NCI-H187 treated with DMSO at 0.1 percent for 48 hours (cell line): ENCODE measurements at regions not wholly inside any gene's neighbourhood (a gene's known extent, or its start where the extent isn't known, plus 50 kb on each side); places are given as distances from the start of the nearest gene placed in this dataset.
"Not testable (repeated sequence)": the region's sequence is repeated elsewhere in the genome, so short reads cannot be mapped to it uniquely, and the experiment has no call there.

Experiments
- DNase-seq: peaks from one replicate; lab custom pipeline; 2025; lab: John Stamatoyannopoulos, UW

DNA sequence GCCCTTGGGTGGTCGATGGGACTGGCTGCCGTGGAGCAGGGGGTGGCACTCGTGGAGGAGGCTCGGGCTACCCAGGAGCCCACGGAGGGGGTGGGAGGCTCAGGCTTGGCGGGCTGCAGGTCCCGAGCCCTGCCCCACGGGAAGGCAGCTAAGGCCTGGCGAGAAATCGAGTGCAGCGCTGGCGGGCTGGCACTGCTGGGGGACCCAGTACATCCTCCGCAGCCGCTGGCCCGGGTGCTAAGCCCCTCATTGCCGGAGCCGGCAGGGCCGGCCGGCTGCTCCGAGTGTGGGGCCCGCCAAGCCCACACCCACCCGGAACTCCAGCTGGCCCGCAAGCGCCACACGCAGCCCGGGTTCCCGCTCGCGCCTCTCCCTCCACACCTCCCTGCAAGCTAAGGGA is 435.6 kb downstream of the RWDD3 start:
- not testable (repeated sequence) for DNase-seq

DNA sequence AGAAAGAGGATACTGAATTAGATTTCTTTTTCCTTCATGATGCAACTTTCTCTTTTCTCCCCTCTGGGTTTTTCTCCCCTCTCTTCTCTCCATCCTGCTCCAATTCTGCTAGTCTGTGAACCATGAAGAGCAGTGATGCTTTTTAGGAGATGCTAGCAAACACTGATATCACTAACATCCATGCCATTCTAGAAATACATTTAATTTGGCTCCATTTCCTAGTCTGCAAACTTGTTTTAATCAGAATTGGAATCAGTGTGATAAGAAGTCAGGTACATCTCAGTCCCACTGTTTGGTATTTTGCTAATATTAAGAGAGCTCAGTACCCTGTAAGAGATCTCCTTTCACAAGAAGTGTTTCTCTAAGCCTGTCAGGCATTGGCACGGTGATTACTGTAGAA is 437.1 kb downstream of the RWDD3 start:
- no peak for DNase-seq

DNA sequence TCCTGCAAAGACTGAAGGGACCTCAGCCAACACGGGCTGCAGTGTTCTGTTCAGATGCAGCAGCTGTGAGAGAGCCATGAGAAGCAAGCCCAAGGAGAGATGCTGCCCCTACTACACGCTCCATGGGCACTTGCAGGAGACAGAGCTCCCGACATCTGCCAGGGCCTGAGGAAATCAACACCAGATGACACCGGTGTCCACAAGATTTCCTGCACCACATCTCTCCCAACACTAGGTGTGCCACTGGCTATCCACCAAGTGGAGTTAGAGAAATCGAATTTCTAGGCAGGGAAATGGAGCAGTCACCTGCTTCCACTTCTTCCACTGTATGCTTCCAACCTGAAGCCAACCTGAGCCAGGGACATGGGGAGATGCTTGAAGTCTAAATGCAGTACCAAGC is 445.3 kb downstream of the RWDD3 start:
- no peak for DNase-seq

DNA sequence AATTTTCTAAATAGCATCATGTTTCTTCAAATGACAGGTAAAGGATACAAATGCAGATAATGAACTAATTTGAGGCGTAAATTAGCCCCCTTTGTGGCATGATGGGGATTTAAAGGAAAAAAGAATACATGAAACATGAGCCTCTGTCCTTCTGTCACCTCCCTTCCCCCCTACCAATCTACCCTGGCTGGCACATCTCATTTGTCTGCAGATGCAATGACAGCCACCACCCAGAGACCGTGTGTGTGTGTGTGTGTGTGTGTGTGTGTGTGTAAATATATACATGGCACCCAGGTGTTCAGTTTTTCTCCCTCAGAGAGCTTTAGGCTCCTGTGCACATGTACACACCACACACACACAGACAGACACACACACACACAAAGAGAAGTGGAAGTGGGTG is 451.1 kb downstream of the RWDD3 start:
- no peak for DNase-seq

DNA sequence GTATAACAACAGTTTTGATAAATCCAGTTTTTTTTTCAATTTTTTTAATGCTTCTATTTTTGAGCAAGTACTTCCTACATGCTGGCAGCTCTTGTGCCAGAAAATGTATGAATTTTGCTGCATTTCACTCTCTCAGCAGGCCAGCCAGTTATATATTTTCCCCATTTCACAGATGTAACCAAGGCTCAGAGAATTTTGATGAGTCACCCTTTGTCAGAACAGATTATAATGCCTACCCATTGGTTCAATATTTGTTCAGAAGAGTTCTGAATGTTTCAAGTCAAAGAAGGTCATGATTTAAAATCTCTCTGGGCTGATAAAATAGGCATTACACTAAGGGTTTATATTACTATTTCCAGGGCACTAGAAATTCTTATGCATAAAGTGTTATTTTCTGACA is 452.2 kb downstream of the RWDD3 start:
- DNase-seq, result no peak

DNA sequence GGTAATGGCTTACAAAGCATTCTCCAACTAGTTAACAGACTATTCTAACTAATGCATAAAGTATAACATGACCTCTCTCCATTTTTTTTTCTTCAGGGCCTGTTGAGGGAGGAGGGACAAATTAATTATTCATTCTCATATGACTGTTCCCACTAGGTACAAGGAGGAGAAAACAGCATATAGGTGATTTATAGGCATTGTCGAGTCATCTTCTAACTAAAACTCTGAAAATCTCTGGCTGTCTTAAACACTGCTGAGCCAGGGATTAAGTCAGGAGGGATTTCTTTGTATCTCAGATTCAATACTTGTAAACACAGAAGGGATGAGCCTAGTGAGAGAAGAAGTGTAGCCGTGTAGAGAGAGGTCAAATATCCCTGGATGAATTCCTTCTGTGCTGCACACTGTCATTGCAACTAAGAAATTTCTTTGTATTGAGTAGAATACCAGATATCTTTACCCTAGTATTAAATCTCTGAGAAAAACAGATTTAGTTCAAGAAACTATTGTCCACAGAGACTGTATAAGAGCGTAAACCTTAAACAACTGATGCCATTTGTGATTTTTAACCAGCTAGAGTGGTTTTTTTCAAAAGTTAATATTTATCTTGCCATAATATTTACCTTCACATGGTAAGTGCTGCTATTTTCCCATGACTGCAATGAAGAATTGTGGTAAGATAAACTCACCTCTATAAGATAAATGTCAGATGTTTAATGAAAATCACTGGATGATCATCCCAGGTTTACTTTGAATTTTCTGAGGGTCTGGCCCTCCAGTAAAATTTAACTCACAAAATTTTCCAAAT is 465.3 kb downstream of the RWDD3 start:
- DNase-seq, result no peak

DNA sequence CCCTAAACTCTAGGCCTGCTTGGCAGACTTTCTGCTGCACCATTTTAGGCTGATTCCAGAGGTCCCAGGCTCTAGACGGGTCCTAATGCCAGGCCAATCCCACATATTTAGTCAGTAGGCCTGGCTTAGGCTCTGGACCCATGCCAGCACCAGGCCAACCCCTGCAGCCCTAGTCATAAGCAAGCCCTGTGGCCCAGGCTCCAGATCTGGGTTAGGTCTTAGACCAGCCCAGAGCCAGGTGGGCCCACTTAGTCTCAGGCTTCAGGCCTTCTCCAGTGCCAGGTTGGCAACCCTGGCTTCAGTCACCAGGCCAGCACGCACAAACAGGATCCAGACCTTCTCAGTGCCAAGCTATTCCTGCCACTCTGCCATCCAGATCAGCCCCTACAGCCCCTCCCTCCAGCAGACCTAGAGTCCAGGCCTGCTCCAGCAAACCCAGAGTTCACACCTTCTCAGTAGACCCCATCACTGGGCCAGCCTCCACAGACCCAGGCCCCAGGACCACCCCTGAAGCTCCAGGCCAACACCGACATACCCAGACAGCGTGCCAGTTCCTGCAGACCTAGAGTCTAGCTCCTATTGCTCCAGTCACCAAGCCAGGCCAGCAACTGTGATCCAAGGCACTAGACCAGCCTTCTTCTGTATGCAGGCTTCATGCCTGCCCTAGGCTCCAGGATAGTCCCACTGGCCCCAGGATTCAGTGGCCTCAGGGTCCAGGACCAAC is 467.6 kb downstream of the RWDD3 start:
- no peak for DNase-seq

DNA sequence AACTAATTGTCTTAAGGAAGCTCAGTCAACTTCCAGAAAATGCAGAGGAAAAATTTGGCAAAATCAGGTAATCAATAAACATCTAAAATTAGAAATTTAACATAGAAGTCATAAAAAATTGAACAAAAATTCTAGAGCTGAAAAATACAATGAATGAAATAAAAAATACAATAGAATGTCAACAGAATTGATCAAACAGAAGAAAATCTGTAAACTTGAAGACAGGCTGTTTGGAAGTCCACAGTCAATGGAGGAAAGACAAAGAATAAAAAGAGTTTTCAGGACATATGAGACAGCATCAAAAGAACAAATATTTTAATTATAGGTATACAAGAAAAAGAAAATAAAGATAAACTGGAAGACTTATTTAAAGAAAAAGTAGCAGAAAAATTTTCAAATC is 469.0 kb downstream of the RWDD3 start:
- DNase-seq, result no peak

DNA sequence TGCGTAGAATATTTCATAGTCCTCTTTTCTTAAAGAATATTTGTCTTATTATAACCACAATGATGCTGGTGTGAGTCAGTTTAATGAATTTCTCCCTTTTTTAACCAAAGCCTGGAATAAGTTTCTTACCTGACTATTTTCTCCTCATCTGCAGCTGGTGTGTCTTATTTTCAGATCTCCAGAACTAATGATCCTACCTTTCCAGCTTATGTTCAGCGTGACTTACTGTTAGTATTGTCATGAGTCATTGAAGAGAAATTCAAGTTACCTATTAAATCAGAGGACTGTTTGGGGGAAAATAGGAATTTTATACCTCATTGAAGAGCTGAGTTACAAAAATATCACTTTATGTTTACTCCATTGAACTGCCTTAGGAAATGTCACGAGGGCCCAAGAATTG is 482.1 kb downstream of the RWDD3 start:
- no peak for DNase-seq

DNA sequence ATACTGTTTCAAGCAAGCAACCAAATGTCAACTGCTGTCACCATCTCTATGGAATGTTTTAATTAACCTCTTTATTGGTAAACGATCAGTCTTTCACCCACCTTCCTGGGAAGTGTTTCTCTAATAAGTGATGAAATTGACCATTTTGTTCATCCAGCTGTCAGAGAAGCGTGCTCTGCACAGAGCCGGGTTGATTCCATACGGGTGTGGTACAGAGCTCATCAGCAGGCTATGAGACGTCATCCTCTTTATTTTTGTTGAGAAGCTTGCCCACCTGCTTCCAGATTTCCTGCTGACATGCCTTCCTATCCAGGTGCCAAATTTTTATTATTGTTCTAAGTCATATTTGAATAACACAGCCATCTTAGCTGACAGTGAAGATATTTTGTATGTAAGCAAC is 482.5 kb downstream of the RWDD3 start:
- no peak for DNase-seq

DNA sequence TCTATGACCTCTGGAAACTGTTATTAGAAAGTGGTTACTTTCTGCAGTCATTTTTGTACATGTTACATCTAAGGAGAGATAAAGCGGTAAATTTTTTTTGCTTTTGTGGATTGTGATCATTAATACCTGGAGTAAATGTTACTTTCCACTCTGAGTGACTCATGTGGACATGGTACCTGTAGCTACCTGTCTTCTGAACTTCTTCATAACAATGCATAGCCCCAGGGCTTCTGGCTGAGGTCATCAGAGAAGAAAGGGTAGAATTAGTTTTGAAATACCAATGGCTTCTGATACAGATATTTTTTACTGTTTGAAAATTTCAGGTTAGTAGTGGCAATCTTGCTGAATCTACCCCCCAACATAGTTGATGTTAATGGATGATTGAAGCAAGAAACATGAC is 489.3 kb downstream of the RWDD3 start:
- no peak for DNase-seq

DNA sequence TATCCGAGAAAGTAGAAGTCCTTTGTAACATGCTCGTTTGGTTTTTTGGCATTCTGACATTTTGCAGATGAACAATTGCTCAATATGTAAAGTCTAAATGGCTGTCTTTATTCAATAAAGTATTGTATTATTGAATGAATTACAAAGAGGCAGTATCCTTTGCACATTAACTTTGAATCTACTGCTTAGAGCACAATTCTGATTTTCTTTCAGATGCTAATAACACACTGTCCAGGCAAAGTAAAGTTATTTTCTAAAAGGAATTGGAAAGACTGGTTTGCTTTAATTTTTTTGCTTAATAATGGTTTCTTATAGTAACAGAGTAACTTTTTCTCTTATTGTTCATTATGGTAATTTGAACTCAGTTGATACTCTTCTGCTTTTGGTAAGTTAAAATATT is 494.8 kb downstream of the RWDD3 start:
- DNase-seq, result no peak

DNA sequence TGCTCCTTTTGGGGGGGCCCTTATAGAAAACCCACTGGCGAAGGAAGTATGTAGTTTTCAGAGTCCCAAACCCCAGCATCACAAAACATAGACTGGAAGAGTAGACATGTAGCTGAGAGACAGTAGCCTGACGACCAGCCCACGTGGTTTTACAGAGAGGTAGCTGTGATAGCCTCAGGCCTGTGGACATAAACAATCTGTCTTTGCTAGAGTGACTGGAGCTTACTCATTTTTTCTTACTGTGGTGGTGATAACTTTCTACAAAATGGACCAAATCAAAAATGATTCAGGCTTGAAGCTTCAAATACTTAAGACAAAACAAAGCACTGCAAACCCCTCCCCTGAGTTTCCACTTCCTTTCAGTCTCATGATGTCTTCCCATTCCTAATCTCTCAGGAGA is 497.0 kb downstream of the RWDD3 start:
- DNase-seq, result no peak

DNA sequence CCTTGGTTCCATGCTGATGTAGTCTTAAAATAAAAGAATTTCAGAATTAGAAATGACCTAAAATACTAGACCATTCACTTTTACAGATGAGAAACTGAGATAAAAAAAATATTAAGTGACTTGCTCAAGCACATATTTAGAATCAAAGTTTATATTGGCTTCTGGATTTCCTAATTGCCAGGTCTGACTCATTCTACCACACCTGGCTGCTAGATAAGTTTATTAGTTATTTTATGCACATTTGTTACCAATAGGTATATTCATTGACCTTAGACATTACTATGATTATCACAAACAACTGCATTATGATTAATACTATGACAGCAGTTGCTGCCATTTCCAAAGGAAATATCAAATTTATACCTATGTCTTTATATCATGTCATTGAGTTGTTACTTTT is 497.5 kb downstream of the RWDD3 start:
- DNase-seq, result no peak

DNA sequence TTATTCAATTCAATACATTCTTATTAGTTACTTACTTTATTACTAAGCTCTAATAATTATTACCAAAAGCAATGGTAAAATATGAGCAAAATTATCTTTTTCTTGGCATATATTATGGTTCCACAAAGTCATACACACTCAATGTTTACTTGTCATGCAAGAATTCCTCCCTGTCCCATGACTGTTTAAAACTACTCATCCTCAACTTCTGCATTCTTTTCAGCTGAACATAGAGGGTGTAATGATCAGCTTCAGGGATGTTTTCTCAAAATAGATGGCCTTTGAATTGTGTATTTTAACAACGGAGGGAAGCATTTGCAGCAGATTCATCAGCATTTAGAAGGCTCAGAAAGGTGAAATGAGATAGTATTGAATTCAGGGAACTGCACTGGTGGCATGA is 499.0 kb downstream of the RWDD3 start:
- DNase-seq, result no peak

DNA sequence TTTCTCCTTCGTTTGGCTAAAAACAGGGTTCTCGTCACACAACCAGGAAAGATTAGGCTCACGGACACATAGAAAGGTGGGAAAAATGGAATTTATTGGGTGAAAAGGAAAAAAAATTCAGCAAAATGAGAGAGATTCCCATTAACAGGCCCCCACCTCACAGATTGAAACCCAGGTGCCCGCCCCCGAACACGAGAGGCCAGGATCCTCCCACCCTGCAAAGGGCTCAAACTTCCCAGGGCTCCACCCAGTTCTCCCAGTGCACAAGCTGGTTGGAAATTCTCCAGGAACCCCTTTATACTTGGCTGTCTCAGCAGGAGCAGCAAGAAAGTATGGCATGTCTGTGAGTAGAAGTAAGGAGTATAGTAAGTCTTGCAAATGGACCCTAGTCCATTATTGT is 499.7 kb downstream of the RWDD3 start:
- DNase-seq, result no peak

DNA sequence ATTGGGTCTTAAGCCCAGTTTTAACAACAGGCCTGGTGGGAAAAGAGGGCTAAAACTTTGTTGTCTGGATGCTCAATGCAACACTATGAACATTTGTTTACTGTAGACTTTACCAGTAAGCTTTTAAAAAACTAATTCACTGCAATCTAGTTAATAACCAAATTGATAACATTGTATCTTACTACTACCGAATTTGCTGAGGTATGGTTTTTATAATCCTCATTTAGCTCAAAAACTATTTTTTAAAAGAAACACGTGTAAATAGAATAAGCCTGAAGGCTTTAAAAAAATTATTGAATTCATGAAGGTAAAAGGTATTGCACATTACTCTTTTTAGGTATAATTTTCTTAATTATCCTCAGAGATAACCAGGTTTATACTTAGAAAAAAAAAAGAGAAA is 500.6 kb downstream of the RWDD3 start:
- DNase-seq, result no peak

DNA sequence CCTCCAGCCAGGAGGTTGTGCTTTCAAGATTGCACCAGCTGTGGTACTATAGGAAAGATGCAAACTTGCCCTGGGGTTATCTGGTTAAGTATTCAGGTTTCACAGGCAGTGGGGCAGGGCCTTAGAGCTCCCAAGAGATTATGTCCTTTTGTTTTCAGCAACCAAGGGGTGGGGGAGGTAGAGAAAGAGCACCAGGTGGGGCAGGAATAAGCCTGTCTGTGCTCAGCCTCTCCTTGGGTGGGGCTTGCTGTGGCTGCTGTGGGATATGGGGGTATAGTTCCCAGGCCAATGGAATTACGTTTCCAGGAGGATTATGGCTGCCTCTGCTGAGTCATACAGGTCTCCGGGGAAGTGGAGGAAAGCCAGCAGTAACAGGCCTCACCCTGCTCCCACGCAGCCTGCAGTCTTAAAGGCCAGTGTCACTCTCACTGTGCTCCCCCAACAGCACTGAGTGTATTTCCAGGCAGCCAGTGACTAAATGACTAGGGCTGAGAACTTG is 508.6 kb downstream of the RWDD3 start:
- DNase-seq, result peak; percentile 88

DNA sequence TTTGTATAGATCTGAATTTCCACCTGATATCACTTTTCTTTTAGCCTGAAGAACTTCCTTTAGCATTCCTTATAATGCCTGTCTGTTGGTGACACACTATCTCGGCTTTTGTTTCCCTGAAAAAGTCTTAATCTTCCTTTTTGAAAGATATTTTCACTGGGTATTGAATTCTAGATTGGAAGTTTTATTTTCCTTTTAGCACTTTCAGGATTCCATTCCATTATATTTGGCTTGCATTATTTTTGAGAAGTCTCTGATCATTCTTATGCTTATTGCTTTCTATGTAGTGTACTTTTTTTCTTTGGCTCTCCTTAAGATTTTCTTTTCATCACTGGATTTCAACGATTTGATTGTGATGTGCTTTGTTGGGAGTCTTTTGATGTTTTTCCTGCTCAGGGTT is 510.7 kb downstream of the RWDD3 start:
- DNase-seq, result no peak

DNA sequence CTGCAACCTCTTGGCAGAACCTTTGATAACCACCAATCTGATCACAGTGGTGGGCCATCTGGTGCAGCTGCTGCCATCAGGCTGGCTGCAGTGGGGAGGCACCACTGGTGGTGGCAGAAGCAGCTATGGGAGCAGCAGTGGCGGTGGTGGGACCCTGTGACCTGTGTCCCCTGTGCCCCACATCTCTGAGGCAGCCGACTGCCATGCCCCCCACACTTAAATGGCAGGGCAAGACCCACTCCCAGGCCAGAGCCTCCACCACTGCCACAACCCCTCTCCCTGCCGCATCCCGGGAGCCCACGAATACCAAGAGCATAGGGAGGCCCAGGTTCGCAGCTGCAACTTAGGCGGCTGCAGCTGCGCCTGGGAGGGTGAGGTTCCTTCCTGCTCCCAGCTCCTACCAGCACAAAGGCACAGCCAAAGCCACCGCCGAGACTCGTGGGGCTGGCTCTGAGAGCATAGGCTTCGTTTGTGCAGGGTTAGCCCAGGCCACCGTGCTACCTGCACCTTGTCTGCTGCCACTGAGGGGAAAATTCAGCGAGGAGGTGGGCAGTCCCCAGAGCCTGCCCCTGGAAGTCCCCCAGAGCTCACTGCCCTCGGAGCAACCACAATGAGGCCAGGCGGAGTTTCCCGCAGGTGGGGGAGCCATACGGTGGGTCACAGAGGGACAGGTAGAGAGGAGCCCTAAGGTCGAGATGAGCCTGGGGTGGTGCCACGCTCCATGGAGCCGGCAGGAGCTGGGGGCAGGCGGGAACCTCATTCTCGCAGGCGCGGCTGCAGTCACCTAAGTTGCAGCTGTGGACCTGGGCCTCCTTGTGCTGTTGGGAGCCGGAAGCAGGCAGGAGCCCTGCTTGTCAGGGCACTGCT is 518.7 kb downstream of the RWDD3 start:
- no peak for DNase-seq

DNA sequence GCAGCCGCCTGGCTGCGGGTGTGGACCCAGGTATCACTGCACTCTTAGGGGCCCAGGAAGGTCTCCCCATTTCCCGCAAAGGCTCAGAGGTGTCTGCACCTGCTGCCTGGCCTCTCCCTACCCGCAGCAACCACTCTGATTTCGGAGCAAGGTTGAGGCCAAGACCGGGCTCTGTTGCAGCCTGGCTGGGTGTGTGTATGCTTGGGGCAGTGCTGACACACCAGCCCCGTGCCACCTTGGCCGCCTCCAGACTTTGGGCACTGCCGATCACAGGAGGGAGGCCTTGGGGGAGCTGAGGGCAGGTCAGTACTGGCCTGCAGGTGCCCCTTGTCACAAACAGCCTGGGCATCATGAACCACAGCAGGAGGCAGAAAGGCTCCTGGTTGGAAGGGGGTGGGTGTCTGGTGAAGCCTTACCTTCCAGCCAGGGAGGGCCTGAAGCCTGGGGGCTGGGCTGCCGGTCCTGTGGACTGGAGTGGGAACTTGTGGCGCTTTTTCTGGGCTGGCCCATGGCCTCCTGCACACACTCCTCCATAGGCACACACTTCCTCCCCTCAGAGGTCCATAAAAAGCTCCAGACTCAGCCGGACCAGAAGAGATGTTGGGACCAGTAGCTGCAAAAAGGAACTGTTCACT is 519.5 kb downstream of the RWDD3 start:
- no peak for DNase-seq

DNA sequence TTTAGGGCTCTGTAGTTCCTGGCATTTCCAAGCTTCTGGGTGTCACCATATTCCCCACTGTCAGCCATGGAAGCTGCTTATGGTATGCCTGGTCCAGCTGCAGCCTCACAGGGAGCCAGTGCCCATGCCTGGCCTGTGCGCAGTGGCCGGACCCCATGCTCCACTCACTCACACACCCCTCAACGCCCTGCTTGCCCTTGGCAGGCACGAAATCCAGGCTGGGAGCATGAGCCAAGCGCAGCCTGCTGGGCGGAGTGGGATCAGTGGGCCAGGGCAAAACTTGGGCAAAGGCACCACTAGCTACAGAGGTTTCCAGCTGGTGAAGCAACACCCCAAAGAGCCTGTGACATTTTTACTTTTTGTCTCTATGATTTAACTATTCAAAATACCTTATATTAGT is 520.4 kb downstream of the RWDD3 start:
- no peak for DNase-seq
